ENCODE measurements at regions not wholly inside any gene's neighbourhood (a gene's known extent, or its start where the extent isn't known, plus 50 kb on each side); places are given as distances from the start of the nearest gene placed in this dataset.

DNA sequence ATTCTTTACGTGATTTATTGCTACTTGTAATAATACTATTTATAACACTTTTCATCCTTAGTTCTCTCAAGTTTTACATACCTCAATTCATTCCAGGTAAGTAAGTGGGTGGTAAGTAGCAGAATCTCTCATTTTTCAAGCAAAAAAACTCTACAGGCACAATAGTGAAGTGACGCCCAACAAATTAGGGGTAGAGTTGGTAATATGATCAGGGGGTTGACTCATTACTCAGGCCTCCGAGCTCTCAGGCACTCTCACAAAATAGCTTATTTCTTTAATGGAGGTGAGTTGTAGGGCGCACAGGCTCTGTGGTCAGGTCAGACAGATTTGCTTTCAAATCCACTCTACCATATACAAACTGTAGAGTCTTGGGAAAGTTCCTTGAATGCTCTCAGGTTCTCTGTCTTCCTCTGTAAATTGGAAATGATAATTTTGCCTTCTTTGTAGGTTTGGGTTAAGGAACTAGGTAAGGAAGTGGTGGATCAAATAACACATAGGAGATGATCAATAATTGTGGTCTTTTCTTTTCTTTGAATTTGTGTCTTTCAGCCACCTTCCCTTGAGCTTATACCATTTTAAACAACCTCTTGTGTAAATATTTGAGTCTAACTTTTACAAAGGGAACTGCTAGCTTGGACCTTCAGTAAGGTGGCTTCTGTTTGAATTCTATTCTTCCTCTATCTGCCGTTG lies 134.9 kb upstream of the LEF1 start:
- TF ChIP-seq, protein P1, sequence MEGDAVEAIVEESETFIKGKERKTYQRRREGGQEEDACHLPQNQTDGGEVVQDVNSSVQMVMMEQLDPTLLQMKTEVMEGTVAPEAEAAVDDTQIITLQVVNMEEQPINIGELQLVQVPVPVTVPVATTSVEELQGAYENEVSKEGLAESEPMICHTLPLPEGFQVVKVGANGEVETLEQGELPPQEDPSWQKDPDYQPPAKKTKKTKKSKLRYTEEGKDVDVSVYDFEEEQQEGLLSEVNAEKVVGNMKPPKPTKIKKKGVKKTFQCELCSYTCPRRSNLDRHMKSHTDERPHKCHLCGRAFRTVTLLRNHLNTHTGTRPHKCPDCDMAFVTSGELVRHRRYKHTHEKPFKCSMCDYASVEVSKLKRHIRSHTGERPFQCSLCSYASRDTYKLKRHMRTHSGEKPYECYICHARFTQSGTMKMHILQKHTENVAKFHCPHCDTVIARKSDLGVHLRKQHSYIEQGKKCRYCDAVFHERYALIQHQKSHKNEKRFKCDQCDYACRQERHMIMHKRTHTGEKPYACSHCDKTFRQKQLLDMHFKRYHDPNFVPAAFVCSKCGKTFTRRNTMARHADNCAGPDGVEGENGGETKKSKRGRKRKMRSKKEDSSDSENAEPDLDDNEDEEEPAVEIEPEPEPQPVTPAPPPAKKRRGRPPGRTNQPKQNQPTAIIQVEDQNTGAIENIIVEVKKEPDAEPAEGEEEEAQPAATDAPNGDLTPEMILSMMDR (IDR thresholded peaks at IDR 0.05), result no peak
- TF ChIP-seq EP300 (IDR thresholded peaks at IDR 0.05), result no peak

Data from esophagus muscularis mucosa (tissue), 3 donors.